Activated CD4-positive, alpha-beta T cell treated with anti-CD3 and anti-CD28 coated beads for 4 hours (primary cell): ENCODE measurements at regions not wholly inside any gene's neighbourhood (a gene's known extent, or its start where the extent isn't known, plus 50 kb on each side); places are given as distances from the start of the nearest gene placed in this dataset.

Experiments
- DNase-seq, 2 donors: peaks; one replicate each; pipeline ENCODE4 v3.0.0-alpha.2; 2020

- DNase-seq: no peak
Measured at GRCh38 chr9:79237861-79238260, 333.9 kb upstream of the TLE4 start.

- DNase-seq: no peak
Measured at GRCh38 chr9:79240774-79241173, 331.0 kb upstream of the TLE4 start.

- no peak for DNase-seq
Measured at GRCh38 chr9:79242489-79242888, 329.3 kb upstream of the TLE4 start.

- no peak for DNase-seq
Measured at GRCh38 chr9:79246170-79246569, 325.6 kb upstream of the TLE4 start.

GRCh38 chr9:79247021-79247420 lies 324.7 kb upstream of the TLE4 start:
- DNase-seq: no peak

GRCh38 chr9:79250806-79251205 lies 321.0 kb upstream of the TLE4 start:
- no peak for DNase-seq

GRCh38 chr9:79254900-79255650 lies 316.7 kb upstream of the TLE4 start:
- DNase-seq: no peak

GRCh38 chr9:79255651-79256260 lies 316.0 kb upstream of the TLE4 start:
- DNase-seq: no peak

- DNase-seq: no peak
Measured at GRCh38 chr9:79256691-79257213, 315.0 kb upstream of the TLE4 start.

GRCh38 chr9:79257228-79257781 lies 314.5 kb upstream of the TLE4 start:
- DNase-seq: no peak

GRCh38 chr9:79257790-79258351 lies 313.9 kb upstream of the TLE4 start:
- DNase-seq: no peak

- no peak for DNase-seq
Measured at GRCh38 chr9:79259858-79260257, 311.9 kb upstream of the TLE4 start.

GRCh38 chr9:79263628-79264027 lies 308.1 kb upstream of the TLE4 start:
- DNase-seq: no peak

- DNase-seq: no peak
Measured at GRCh38 chr9:79264041-79264440, 307.7 kb upstream of the TLE4 start.

- DNase-seq: no peak
Measured at GRCh38 chr9:79264511-79265355, 307.0 kb upstream of the TLE4 start.

GRCh38 chr9:79266986-79267385 lies 304.8 kb upstream of the TLE4 start:
- no peak for DNase-seq

GRCh38 chr9:79268806-79269205 lies 303.0 kb upstream of the TLE4 start:
- DNase-seq: no peak

- no peak for DNase-seq
Measured at GRCh38 chr9:79273311-79273710, 298.5 kb upstream of the TLE4 start.

GRCh38 chr9:79279356-79279755 lies 292.4 kb upstream of the TLE4 start:
- DNase-seq: no peak

- no peak for DNase-seq
Measured at GRCh38 chr9:79280691-79281090, 291.1 kb upstream of the TLE4 start.

GRCh38 chr9:79284081-79284480 lies 287.7 kb upstream of the TLE4 start:
- no peak for DNase-seq

- DNase-seq: no peak
Measured at GRCh38 chr9:79286992-79287707, 284.6 kb upstream of the TLE4 start.
